ENCODE measurements at regions not wholly inside any gene's neighbourhood (a gene's known extent, or its start where the extent isn't known, plus 50 kb on each side); places are given as distances from the start of the nearest gene placed in this dataset.

GRCh38 chr13:58480061-58480460, 848.5 kb downstream of the PCDH17 start:
- TF ChIP-seq SUZ12 (IDR thresholded peaks at IDR 0.05; ENCODE audit: extremely low read depth, insufficient read depth, insufficient read length) (no peak), ZNF274 (IDR thresholded peaks at IDR 0.05; ENCODE audit: low read depth, low read length) (no peak)

Measured in NT2/D1 (cell line).